OCI-LY3 (cell line): ENCODE measurements at regions not wholly inside any gene's neighbourhood (a gene's known extent, or its start where the extent isn't known, plus 50 kb on each side); places are given as distances from the start of the nearest gene placed in this dataset.

ENCODE experiments used
- CTCF ChIP-seq: fragments of 200-600, 300-600 bp; sonication (generic); IDR thresholded peaks from 2 replicates; pipeline ENCODE4 v1.5.1; 2014; ENCODE audit warnings: antibody characterized with exemption, low read length, low read depth
- EZH2phosphoT487 ChIP-seq: fragments of 200-600 bp; shearing (Covaris generic); IDR thresholded peaks from 2 replicates; pipeline ENCODE4 v1.6.1; 2018; ENCODE audit warnings: antibody characterized with exemption, mixed run types, low read depth

GRCh38 chr6:143007646-143008045 is 53.0 kb upstream of the AIG1 start:
- TF ChIP-seq CTCF, result no peak
- no peak for TF ChIP-seq EZH2phosphoT487
